PC-9 (cell line): ENCODE measurements at regions not wholly inside any gene's neighbourhood (a gene's known extent, or its start where the extent isn't known, plus 50 kb on each side); places are given as distances from the start of the nearest gene placed in this dataset.
A peak's percentile ranks its signal among the peaks of the same experiment; 100 is the strongest.

Experiments used
- BruUV-seq: library from RNA; stranded (reverse); fragments of 400-500 nt; replicated peaks from 2 replicates; lab custom pipeline; 2021; lab: Mats Ljungman, UMichigan
- CTCF ChIA-PET: fragments of 300-600 bp; sonication (Branson Sonifier 250); formaldehyde crosslinking; loops from one replicate; lab custom pipeline; 2022; ENCODE audit warnings: antibody characterized with exemption; lab: Charles Lee
- POLR2A ChIA-PET: fragments of 300-600 bp; sonication (Branson Sonifier 250); formaldehyde crosslinking; loops from one replicate; lab custom pipeline; 2022; ENCODE audit warnings: antibody characterized with exemption; ENCODE audit not compliant: unreplicated experiment; lab: Charles Lee
- DNase-seq, 2 experiments: peaks; one replicate each; pipeline versions ENCODE4 v3.0.0 to v3.0.0-alpha.2; 2015 to 2022; ENCODE audit warnings: mixed read lengths in 1 of 2
- H2AFZ ChIP-seq: fragments of 200-600 bp; sonication (generic); 2 replicates; pipeline ENCODE4 v1.8.1; 2017; ENCODE audit warnings: antibody characterized with exemption
- H3F3A ChIP-seq: fragments of 200-600 bp; sonication (generic); 2 replicates; pipeline ENCODE4 v1.8.1; 2017; ENCODE audit warnings: antibody characterized with exemption, mild to moderate bottlenecking, low read depth; ENCODE audit not compliant: insufficient read depth
- H3K27ac ChIP-seq: fragments of 200-600 bp; sonication (generic); 2 replicates; pipeline ENCODE4 v1.6.1; 2016; ENCODE audit warnings: mixed run types
- H3K27me3 ChIP-seq: fragments of 200-600 bp; sonication (generic); 2 replicates; pipeline ENCODE4 v1.6.1; 2016; ENCODE audit warnings: low read depth, mixed run types; ENCODE audit not compliant: insufficient read depth
- H3K36me3 ChIP-seq: fragments of 200-600 bp; sonication (generic); 2 replicates; pipeline ENCODE4 v1.6.1; 2016; ENCODE audit warnings: low read depth, mixed run types
- H3K4me1 ChIP-seq: fragments of 200-600 bp; sonication (generic); replicated peaks from 2 replicates; pipeline ENCODE4 v1.6.1; 2016; ENCODE audit warnings: mixed run types; ENCODE audit not compliant: insufficient read depth
- H3K4me2 ChIP-seq: fragments of 200-600 bp; sonication (generic); 2 replicates; pipeline ENCODE4 v1.6.1; 2017; ENCODE audit warnings: mixed run types
- H3K4me3 ChIP-seq: fragments of 200-600 bp; sonication (generic); 2 replicates; pipeline ENCODE4 v1.6.1; 2016; ENCODE audit warnings: mixed run types
- H3K79me2 ChIP-seq: fragments of 200-600 bp; sonication (generic); 2 replicates; pipeline ENCODE4 v1.6.1; 2017; ENCODE audit warnings: low read depth, mixed run types
- H3K9me2 ChIP-seq: fragments of 200-600 bp; sonication (generic); 2 replicates; pipeline ENCODE4 v1.8.1; 2017; ENCODE audit warnings: mild to moderate bottlenecking; ENCODE audit not compliant: insufficient read depth
- H3K9me3 ChIP-seq: fragments of 200-600 bp; sonication (generic); 2 replicates; pipeline ENCODE4 v1.8.1; 2016; ENCODE audit warnings: low read depth; ENCODE audit not compliant: insufficient read depth
- H4K20me1 ChIP-seq: fragments of 200-600 bp; sonication (generic); 2 replicates; pipeline ENCODE4 v1.8.1; 2017; ENCODE audit not compliant: insufficient read depth
- CTCF ChIP-seq: fragments of 200-600 bp; sonication (generic); conservative IDR thresholded peaks from 2 replicates; pipeline ENCODE4 v1.6.1; 2017; ENCODE audit warnings: mixed run types, antibody characterized with exemption, mild to moderate bottlenecking, moderate library complexity
- EZH2 ChIP-seq: fragments of 200-600 bp; sonication (generic); IDR thresholded peaks from 2 replicates; pipeline ENCODE4 v1.8.0; 2017; ENCODE audit warnings: antibody characterized with exemption, low read depth
- intact Hi-C: fragments of 100-400 bp; cut with micrococcal nuclease; formaldehyde crosslinking; loops from one replicate; pipeline ENCODE4 v1.10.0; 2022; ENCODE audit not compliant: unreplicated experiment

GRCh38 chr5:167633931-167634341 lies 657.5 kb upstream of the WWC1 start:
- intact Hi-C loops: no loop called here
- H3K79me2 ChIP-seq: no peaks in the 10 kb centered on the region
- H3K9me2 ChIP-seq: no peaks in the 10 kb centered on the region; the same call in 1 of the 2 replicates
- no peak overlapping the region for H3K4me3 ChIP-seq
- BruUV-seq: no TSS peak
- peaks cover 11% of the 10 kb centered on the region; the same call in 1 of the 2 replicates for H3F3A ChIP-seq
- H3K4me1 ChIP-seq: peaks cover 22% of the 10 kb centered on the region
- TF ChIP-seq EZH2 (no peak), CTCF (no peak)
- POLR2A ChIA-PET: no interaction called here
- H2AFZ ChIP-seq: no peak overlapping the region
- no peaks in the 10 kb centered on the region for H3K9me3 ChIP-seq
- H4K20me1 ChIP-seq: no peaks in the 10 kb centered on the region
- CTCF ChIA-PET: no interaction called here
- DNase-seq: peak in 1 of 2 experiments; percentile 72
- H3K4me2 ChIP-seq: peak overlapping the region; percentile 37
- no peaks in the 10 kb centered on the region for H3K27me3 ChIP-seq
- H3K36me3 ChIP-seq: no peaks in the 10 kb centered on the region
- peak overlapping the region; percentile 28 for H3K27ac ChIP-seq

- Histone ChIP-seq H3K9me3 (no peaks in the 10 kb centered on the region), H3K4me2 (peak overlapping the region; percentile 37), H3K27ac (peak overlapping the region; percentile 28), H3K4me3 (no peak overlapping the region), H3K4me1 (peaks cover 22% of the 10 kb centered on the region), H3K9me2 (no peaks in the 10 kb centered on the region; the same call in 1 of the 2 replicates), H3K27me3 (no peaks in the 10 kb centered on the region), H3F3A (peaks cover 11% of the 10 kb centered on the region; the same call in 1 of the 2 replicates), H3K36me3 (no peaks in the 10 kb centered on the region), H3K79me2 (no peaks in the 10 kb centered on the region), H4K20me1 (no peaks in the 10 kb centered on the region), H2AFZ (no peak overlapping the region)
- BruUV-seq: no TSS peak
- ChIA-PET POLR2A (no interaction called here), CTCF (no interaction called here)
- peak in 1 of 2 experiments; percentile 38 for DNase-seq
- intact Hi-C loops: no loop called here
- no peak for TF ChIP-seq EZH2
These were observed 657.0 kb upstream of the WWC1 start for GRCh38 chr5:167634432-167634831.

- H3F3A ChIP-seq: peaks cover 14% of the 10 kb centered on the region
- no peak overlapping the region for H3K4me3 ChIP-seq
- H3K4me2 ChIP-seq: no peak overlapping the region
- no peaks in the 10 kb centered on the region for H3K27me3 ChIP-seq
- no peaks in the 10 kb centered on the region for H4K20me1 ChIP-seq
- intact Hi-C loops: no loop called here
- H3K9me3 ChIP-seq: no peaks in the 10 kb centered on the region
- TF ChIP-seq CTCF (no peak), EZH2 (no peak)
- BruUV-seq: no TSS peak
- no peaks in the 10 kb centered on the region for H3K36me3 ChIP-seq
- DNase-seq: no peak
- H3K4me1 ChIP-seq: peaks cover 25% of the 10 kb centered on the region
- H3K9me2 ChIP-seq: no peaks in the 10 kb centered on the region; the same call in 1 of the 2 replicates
- POLR2A ChIA-PET: no interaction called here
- CTCF ChIA-PET: no interaction called here
- no peaks in the 10 kb centered on the region for H3K79me2 ChIP-seq
- H3K27ac ChIP-seq: no peak overlapping the region
- no peak overlapping the region for H2AFZ ChIP-seq
These were observed 652.6 kb upstream of the WWC1 start for GRCh38 chr5:167638816-167639215.

- intact Hi-C loops: no loop called here
- no peaks in the 10 kb centered on the region for H4K20me1 ChIP-seq
- no peak overlapping the region for H2AFZ ChIP-seq
- no peak overlapping the region for H3K27ac ChIP-seq
- H3K4me1 ChIP-seq: peaks cover 22% of the 10 kb centered on the region
- no peak overlapping the region for H3K4me3 ChIP-seq
- POLR2A ChIA-PET: no interaction called here
- H3K27me3 ChIP-seq: no peaks in the 10 kb centered on the region
- no peaks in the 10 kb centered on the region for H3K79me2 ChIP-seq
- no TSS peak for BruUV-seq
- H3F3A ChIP-seq: peaks cover 10% of the 10 kb centered on the region
- H3K9me3 ChIP-seq: no peaks in the 10 kb centered on the region
- no peaks in the 10 kb centered on the region; the same call in 1 of the 2 replicates for H3K9me2 ChIP-seq
- H3K4me2 ChIP-seq: no peak overlapping the region
- CTCF ChIA-PET: no interaction called here
- no peak for TF ChIP-seq CTCF
- no peak for TF ChIP-seq EZH2
- H3K36me3 ChIP-seq: no peaks in the 10 kb centered on the region
- DNase-seq: no peak
These were observed 652.2 kb upstream of the WWC1 start for GRCh38 chr5:167639273-167639672.
